Panc1 (cell line): ENCODE measurements at regions not wholly inside any gene's neighbourhood (a gene's known extent, or its start where the extent isn't known, plus 50 kb on each side); places are given as distances from the start of the nearest gene placed in this dataset.

Experiments used
- POLR2AphosphoS5 ChIP-seq: IDR thresholded peaks from 2 replicates; pipeline ENCODE4 v1.6.1; 2012; ENCODE audit warnings: mild to moderate bottlenecking, low read depth, low read length, moderate library complexity
- SIN3A ChIP-seq: IDR thresholded peaks from 2 replicates; pipeline ENCODE4 v1.6.1; 2012; ENCODE audit warnings: low read depth, mild to moderate bottlenecking, low read length, moderate library complexity, borderline replicate concordance; ENCODE audit not compliant: insufficient read depth
- TF ChIP-seq, protein P1 (sequence below): fragments of 450-650 bp; IDR thresholded peaks from 2 replicates; pipeline ENCODE4 v1.5.1; 2017; ENCODE audit warnings: mild to moderate bottlenecking

- no peak for TF ChIP-seq POLR2AphosphoS5
- TF ChIP-seq, protein P1, sequence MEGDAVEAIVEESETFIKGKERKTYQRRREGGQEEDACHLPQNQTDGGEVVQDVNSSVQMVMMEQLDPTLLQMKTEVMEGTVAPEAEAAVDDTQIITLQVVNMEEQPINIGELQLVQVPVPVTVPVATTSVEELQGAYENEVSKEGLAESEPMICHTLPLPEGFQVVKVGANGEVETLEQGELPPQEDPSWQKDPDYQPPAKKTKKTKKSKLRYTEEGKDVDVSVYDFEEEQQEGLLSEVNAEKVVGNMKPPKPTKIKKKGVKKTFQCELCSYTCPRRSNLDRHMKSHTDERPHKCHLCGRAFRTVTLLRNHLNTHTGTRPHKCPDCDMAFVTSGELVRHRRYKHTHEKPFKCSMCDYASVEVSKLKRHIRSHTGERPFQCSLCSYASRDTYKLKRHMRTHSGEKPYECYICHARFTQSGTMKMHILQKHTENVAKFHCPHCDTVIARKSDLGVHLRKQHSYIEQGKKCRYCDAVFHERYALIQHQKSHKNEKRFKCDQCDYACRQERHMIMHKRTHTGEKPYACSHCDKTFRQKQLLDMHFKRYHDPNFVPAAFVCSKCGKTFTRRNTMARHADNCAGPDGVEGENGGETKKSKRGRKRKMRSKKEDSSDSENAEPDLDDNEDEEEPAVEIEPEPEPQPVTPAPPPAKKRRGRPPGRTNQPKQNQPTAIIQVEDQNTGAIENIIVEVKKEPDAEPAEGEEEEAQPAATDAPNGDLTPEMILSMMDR, result no peak
- TF ChIP-seq SIN3A, result no peak
These were observed 335.8 kb downstream of the EPHA7 start for GRCh38 chr6:93083337-93084230.
